Left ventricle myocardium inferior (tissue), 1 donor: ENCODE measurements at regions not wholly inside any gene's neighbourhood (a gene's known extent, or its start where the extent isn't known, plus 50 kb on each side); places are given as distances from the start of the nearest gene placed in this dataset.
"Not testable (repeated sequence)": the region's sequence is repeated elsewhere in the genome, so short reads cannot be mapped to it uniquely, and the experiment has no call there.

ENCODE experiments used
- DNase-seq: peaks from one replicate; pipeline ENCODE4 v3.0.0-alpha.2; 2020
- H3K27ac ChIP-seq: fragments of 200-600 bp; replicated peaks from 2 replicates; pipeline ENCODE4 v1.8.0; 2021
- H3K27me3 ChIP-seq: fragments of 200-600 bp; 2 replicates; pipeline ENCODE4 v1.8.0; 2021; ENCODE audit warnings: low read depth
- H3K36me3 ChIP-seq: fragments of 200-600 bp; 2 replicates; pipeline ENCODE4 v1.8.0; 2021
- H3K4me1 ChIP-seq: fragments of 200-600 bp; 2 replicates; pipeline ENCODE4 v1.8.0; 2021
- H3K4me3 ChIP-seq: fragments of 200-600 bp; 2 replicates; pipeline ENCODE4 v1.8.0; 2021; ENCODE audit warnings: mild to moderate bottlenecking, moderate library complexity
- H3K9me3 ChIP-seq: fragments of 200-600 bp; replicated peaks from 2 replicates; pipeline ENCODE4 v1.8.0; 2021
- CTCF ChIP-seq: fragments of 200-600 bp; IDR thresholded peaks from 2 replicates; pipeline ENCODE4 v1.8.0; 2021; ENCODE audit warnings: antibody characterized with exemption, mild to moderate bottlenecking, borderline replicate concordance
- intact Hi-C: fragments of 100-400 bp; cut with micrococcal nuclease; formaldehyde crosslinking; loops from one replicate; pipeline ENCODE4 v1.11.0; 2022
- donor health status: DM: no; HTN: yes; CAD: no; lungs with severe emphysema.

- no peak for TF ChIP-seq CTCF
- DNase-seq: no peak
- no peak overlapping the region for H3K27ac ChIP-seq
- no peak overlapping the region for H3K4me3 ChIP-seq
- no peaks in the 10 kb centered on the region for H3K9me3 ChIP-seq
- intact Hi-C loops: no loop called here
- no peaks in the 10 kb centered on the region for H3K4me1 ChIP-seq
- no peaks in the 10 kb centered on the region for H3K36me3 ChIP-seq
- H3K27me3 ChIP-seq: peaks cover 14% of the 10 kb centered on the region
Measured at GRCh38 chr9:64015136-64015535, 1269.9 kb downstream of the FOXD4L5 start.

DNA sequence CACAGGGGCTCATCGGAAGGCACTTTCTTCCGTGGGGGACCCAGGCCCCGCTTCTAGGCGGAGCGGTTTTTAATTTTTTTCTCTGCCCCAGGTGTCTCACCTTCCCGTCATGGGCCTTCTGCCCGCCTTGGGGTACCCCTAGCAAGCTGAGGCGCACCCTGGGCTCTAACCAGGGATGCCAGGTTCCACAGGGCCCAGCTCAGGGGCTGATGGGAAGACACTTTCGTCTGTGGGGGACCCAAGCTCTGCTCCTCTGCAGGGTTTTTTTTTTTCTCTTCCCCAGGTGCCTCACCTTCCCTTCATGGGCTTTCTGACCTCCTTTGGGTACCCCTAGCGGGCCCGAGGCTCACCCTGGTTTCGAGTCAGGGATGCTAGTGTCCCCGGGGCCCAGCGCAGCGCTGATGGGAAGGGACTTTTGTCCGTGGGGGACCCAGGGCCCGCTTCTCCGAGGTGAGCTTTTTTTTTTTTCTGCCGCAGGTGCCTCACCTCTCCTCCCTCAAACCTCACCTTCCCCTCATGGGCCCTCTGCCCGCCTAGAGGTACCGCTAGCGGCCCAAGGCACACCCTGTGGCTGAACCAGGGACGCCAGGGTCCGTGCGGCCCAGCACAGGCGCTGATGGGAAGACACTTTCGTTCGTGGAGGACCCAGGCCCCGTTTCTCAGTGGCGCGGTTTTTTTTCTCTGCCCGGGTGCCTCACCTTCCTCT, 1270.5 kb downstream of the FOXD4L5 start:
- H3K36me3 ChIP-seq, H3K4me1 ChIP-seq, H3K4me3 ChIP-seq, H3K27ac ChIP-seq, H3K9me3 ChIP-seq, intact Hi-C loops, DNase-seq: not testable (repeated sequence)
- H3K27me3 ChIP-seq: peaks cover 14% of the 10 kb centered on the region

- intact Hi-C loops, DNase-seq: not testable (repeated sequence)
Measured at GRCh38 chr9:64013122-64013521, 1271.9 kb downstream of the FOXD4L5 start.

GRCh38 chr9:64012014-64012413, 1273.0 kb downstream of the FOXD4L5 start:
- H3K9me3 ChIP-seq, H3K27ac ChIP-seq, H3K4me3 ChIP-seq, H3K4me1 ChIP-seq, DNase-seq, H3K36me3 ChIP-seq, intact Hi-C loops: not testable (repeated sequence)
- peaks cover 14% of the 10 kb centered on the region for H3K27me3 ChIP-seq

More at GRCh38 chr9:64013122-64013521, 1271.9 kb downstream of the FOXD4L5 start:
- not testable (repeated sequence) for H3K27ac ChIP-seq, H3K4me3 ChIP-seq, H3K9me3 ChIP-seq, H3K4me1 ChIP-seq, H3K36me3 ChIP-seq
- H3K27me3 ChIP-seq: peaks cover 14% of the 10 kb centered on the region

DNA sequence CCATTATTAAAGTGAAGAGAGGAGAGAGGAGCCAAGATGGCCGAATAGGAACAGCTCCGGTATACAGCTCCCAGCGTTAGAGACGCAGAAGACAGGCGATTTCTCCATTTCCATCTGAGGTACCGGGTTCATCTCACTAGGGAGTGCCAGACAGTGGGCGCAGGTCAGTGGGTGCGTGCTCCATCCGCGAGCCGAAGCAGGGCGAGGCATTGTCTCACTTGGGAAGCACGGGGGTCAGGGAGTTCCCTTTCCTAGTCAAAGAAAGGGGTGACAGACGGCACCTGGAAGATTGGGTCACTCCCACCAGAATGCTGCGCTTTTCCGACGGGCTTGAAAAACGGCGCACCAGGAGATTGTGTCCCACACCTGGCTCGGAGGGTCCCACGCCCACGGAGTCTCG, 1305.3 kb downstream of the FOXD4L5 start:
- DNase-seq: not testable (repeated sequence)

More for the DNA sequence above, 1305.3 kb downstream of the FOXD4L5 start:
- intact Hi-C loops, H3K36me3 ChIP-seq, H3K4me3 ChIP-seq, H3K27ac ChIP-seq, H3K4me1 ChIP-seq, H3K9me3 ChIP-seq, H3K27me3 ChIP-seq: not testable (repeated sequence)
